Calu3 (cell line): ENCODE measurements at regions not wholly inside any gene's neighbourhood (a gene's known extent, or its start where the extent isn't known, plus 50 kb on each side); places are given as distances from the start of the nearest gene placed in this dataset.

Experiments
- BruUV-seq: library from RNA; stranded (reverse); fragments of 400-500 nt; replicated peaks from 2 replicates; lab custom pipeline; 2021; lab: Mats Ljungman, UMichigan
- CTCF ChIA-PET: fragments of 300-600 bp; sonication (Branson Sonifier 250); formaldehyde crosslinking; loops from one replicate; lab custom pipeline; 2022; ENCODE audit warnings: antibody characterized with exemption; lab: Charles Lee
- DNase-seq: peaks from one replicate; pipeline ENCODE4 v3.0.0; 2022
- H3K27ac Mint-ChIP-seq: one replicate; pipeline ENCODE4 v1.8.0; 2022; ENCODE audit warnings: mixed read lengths; ENCODE audit not compliant: unreplicated experiment
- H3K27me3 Mint-ChIP-seq: one replicate; pipeline ENCODE4 v1.8.0; 2022; ENCODE audit warnings: mixed read lengths; ENCODE audit not compliant: unreplicated experiment
- H3K36me3 Mint-ChIP-seq: one replicate; pipeline ENCODE4 v1.8.0; 2022; ENCODE audit warnings: mild to moderate bottlenecking, moderate library complexity, mixed read lengths; ENCODE audit not compliant: insufficient read depth, unreplicated experiment
- H3K4me1 Mint-ChIP-seq: one replicate; pipeline ENCODE4 v1.8.0; 2022; ENCODE audit warnings: mild to moderate bottlenecking, low read depth, mixed read lengths; ENCODE audit not compliant: unreplicated experiment
- H3K4me3 Mint-ChIP-seq: one replicate; pipeline ENCODE4 v1.8.0; 2022; ENCODE audit warnings: mild to moderate bottlenecking, low read depth, moderate library complexity, mixed read lengths; ENCODE audit not compliant: unreplicated experiment
- H3K9me3 Mint-ChIP-seq: one replicate; pipeline ENCODE4 v1.8.0; 2022; ENCODE audit warnings: low read depth, mixed read lengths; ENCODE audit not compliant: unreplicated experiment
- intact Hi-C: fragments of 100-400 bp; cut with micrococcal nuclease; formaldehyde crosslinking; loops from one replicate; pipeline ENCODE4 v1.10.0; 2022; ENCODE audit not compliant: unreplicated experiment
- TF ChIP-seq, protein P1 (sequence below): fragments of 200-600 bp; IDR thresholded peaks from one replicate; pipeline ENCODE4 v1.8.0; 2022; ENCODE audit warnings: antibody characterized with exemption; ENCODE audit not compliant: unreplicated experiment

DNA sequence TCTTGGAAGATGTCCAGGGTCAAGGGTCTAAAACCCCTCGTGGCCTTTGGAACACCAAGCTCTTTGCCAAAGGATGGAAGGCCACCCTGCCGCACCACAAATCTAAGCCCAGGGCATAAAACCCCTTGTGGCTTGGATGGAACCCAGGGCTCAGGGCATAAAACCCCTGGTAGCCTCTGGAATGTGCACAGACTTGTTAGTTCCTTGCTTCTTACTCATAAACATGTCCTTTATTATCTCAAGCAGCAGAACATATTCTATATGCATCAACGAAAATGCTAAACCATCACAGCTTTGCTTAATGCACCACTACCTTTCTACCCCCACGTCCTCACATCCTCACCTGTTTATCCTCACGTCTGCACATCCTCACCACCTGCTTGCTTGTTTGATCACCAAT lies 998.0 kb downstream of the DSC3 start:
- Mint-ChIP-seq H3K27ac (no peak overlapping the region), H3K27me3 (no peaks in the 10 kb centered on the region), H3K4me3 (no peak overlapping the region), H3K4me1 (no peaks in the 10 kb centered on the region), H3K9me3 (no peaks in the 10 kb centered on the region), H3K36me3 (no peaks in the 10 kb centered on the region)
- DNase-seq, result no peak
- CTCF ChIA-PET, result no interaction called here
- TF ChIP-seq, protein P1, sequence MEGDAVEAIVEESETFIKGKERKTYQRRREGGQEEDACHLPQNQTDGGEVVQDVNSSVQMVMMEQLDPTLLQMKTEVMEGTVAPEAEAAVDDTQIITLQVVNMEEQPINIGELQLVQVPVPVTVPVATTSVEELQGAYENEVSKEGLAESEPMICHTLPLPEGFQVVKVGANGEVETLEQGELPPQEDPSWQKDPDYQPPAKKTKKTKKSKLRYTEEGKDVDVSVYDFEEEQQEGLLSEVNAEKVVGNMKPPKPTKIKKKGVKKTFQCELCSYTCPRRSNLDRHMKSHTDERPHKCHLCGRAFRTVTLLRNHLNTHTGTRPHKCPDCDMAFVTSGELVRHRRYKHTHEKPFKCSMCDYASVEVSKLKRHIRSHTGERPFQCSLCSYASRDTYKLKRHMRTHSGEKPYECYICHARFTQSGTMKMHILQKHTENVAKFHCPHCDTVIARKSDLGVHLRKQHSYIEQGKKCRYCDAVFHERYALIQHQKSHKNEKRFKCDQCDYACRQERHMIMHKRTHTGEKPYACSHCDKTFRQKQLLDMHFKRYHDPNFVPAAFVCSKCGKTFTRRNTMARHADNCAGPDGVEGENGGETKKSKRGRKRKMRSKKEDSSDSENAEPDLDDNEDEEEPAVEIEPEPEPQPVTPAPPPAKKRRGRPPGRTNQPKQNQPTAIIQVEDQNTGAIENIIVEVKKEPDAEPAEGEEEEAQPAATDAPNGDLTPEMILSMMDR, result no peak
- intact Hi-C loops, result no loop called here
- BruUV-seq, result no TSS peak

GRCh38 chr18:30039201-30039600 lies 1003.3 kb downstream of the DSC3 start:
- H3K4me3 Mint-ChIP-seq, result no peak overlapping the region
- TF ChIP-seq, protein P1, result no peak
- H3K27me3 Mint-ChIP-seq, result no peaks in the 10 kb centered on the region
- CTCF ChIA-PET, result no interaction called here
- H3K36me3 Mint-ChIP-seq, result no peaks in the 10 kb centered on the region
- no peaks in the 10 kb centered on the region for H3K4me1 Mint-ChIP-seq
- intact Hi-C loops, result no loop called here
- no peak for DNase-seq
- no peak overlapping the region for H3K27ac Mint-ChIP-seq
- peaks cover 2% of the 10 kb centered on the region for H3K9me3 Mint-ChIP-seq
- no TSS peak for BruUV-seq

DNA sequence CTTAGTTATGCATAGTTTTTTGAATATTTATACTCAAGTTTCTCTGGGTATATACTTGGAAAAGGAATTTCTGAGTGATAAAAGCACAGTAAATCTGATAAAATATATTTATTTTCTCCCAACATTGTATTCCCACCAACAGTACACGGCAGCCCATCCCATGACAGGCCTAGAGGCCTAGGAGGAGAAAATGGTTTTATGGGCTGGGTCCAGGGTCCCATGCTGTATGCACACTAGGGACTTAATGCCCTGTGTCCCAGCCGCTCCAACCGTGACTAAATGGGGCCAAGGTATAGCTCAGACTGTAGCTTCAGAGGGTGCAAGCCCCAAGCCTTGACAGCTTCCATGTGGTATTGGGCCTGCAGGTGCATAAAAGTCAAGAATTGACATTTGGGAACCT lies 1007.7 kb downstream of the DSC3 start:
- no peaks in the 10 kb centered on the region for H3K36me3 Mint-ChIP-seq
- no peak overlapping the region for H3K27ac Mint-ChIP-seq
- no peak for DNase-seq
- H3K27me3 Mint-ChIP-seq, result no peaks in the 10 kb centered on the region
- BruUV-seq, result no TSS peak
- H3K4me3 Mint-ChIP-seq, result no peak overlapping the region
- TF ChIP-seq, protein P1, result no peak
- peaks cover 2% of the 10 kb centered on the region for H3K9me3 Mint-ChIP-seq
- intact Hi-C loops, result no loop called here
- no peaks in the 10 kb centered on the region for H3K4me1 Mint-ChIP-seq
- CTCF ChIA-PET, result no interaction called here

- peaks cover 3% of the 10 kb centered on the region for H3K9me3 Mint-ChIP-seq
- no peak overlapping the region for H3K4me3 Mint-ChIP-seq
- peak overlapping the region; percentile 12 for H3K27ac Mint-ChIP-seq
- TF ChIP-seq, protein P1, result no peak
- no TSS peak for BruUV-seq
- no peaks in the 10 kb centered on the region for H3K36me3 Mint-ChIP-seq
- no peaks in the 10 kb centered on the region for H3K27me3 Mint-ChIP-seq
- intact Hi-C loops, result no loop called here
- no peak for DNase-seq
- CTCF ChIA-PET, result no interaction called here
- peaks cover 31% of the 10 kb centered on the region for H3K4me1 Mint-ChIP-seq
Observed at GRCh38 chr18:30016179-30016578, 1026.4 kb downstream of the DSC3 start.
